LNCAP (cell line): ENCODE measurements at regions not wholly inside any gene's neighbourhood (a gene's known extent, or its start where the extent isn't known, plus 50 kb on each side); places are given as distances from the start of the nearest gene placed in this dataset.

Experiments
- CTCF ChIP-seq: fragments of 450-650 bp; IDR thresholded peaks from 2 replicates; pipeline ENCODE4 v1.5.1; 2017; ENCODE audit warnings: mild to moderate bottlenecking

GRCh38 chr3:132254076-132254755 is 63.0 kb upstream of the ACP3 start:
- no peak for TF ChIP-seq CTCF

DNA sequence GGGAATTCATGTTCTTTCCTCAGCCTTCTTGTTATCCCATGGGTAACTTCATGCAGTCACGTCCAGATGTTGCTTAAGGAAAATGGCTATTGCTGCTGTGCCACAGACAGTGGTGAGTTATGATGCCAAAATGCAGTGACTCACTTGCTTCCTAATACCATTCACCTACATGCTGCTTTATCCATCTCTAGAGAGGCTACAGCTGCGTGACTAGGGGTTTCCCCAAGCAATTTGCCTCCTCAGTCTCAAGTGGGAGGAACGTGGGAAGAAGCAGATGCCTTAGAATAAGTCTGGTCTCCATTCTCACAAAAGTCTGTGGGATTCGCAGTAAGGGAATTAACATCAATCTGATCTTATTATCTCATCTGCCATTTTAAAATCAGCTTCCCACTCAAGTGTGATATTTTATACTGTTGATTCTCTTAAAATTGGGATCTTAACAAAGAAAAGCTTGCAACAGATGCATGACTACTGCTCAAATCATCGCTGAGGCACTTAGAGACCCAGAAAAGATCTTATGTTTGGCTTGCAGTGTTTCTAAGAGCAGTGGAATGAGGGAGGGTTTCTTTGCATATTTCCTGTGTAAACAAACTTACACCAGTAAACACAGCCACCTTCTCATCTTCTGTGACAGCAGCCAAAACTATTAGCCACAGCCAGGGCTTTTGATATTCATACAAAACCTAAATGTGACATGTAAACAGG is 62.0 kb upstream of the ACP3 start:
- no peak for TF ChIP-seq CTCF

GRCh38 chr3:132256989-132257388 is 60.2 kb upstream of the ACP3 start:
- TF ChIP-seq CTCF: peak; percentile 66

- TF ChIP-seq CTCF: no peak
Measured at GRCh38 chr3:132261506-132261905, 55.7 kb upstream of the ACP3 start.

- no peak for TF ChIP-seq CTCF
Measured at GRCh38 chr3:132262305-132262704, 54.9 kb upstream of the ACP3 start.

GRCh38 chr3:132262956-132263355 is 54.3 kb upstream of the ACP3 start:
- no peak for TF ChIP-seq CTCF

- TF ChIP-seq CTCF: no peak
Measured at GRCh38 chr3:132265028-132265427, 52.2 kb upstream of the ACP3 start.
